Ascending aorta (tissue), 2 donors: ENCODE measurements at regions not wholly inside any gene's neighbourhood (a gene's known extent, or its start where the extent isn't known, plus 50 kb on each side); places are given as distances from the start of the nearest gene placed in this dataset.

Experiments used
- DNase-seq, 2 donors: peaks; one replicate each; pipeline ENCODE4 v3.0.0-alpha.2; 2019; ENCODE audit warnings: low spot score in 2 of 2
- H3K27ac ChIP-seq, 2 donors: fragments of 200-600 bp; sonication (generic); one replicate each; pipeline ENCODE4 v1.5.1; 2016 to 2017; ENCODE audit warnings: mild to moderate bottlenecking in 1 of 2
- H3K27me3 ChIP-seq: fragments of 200-600 bp; sonication (generic); one replicate; pipeline ENCODE4 v1.5.1; 2017
- H3K36me3 ChIP-seq, 2 donors: fragments of 200-600 bp; sonication (generic); one replicate each; pipeline ENCODE4 v1.5.1; 2016
- H3K4me1 ChIP-seq, 2 donors: fragments of 200-600 bp; sonication (generic); one replicate each; pipeline ENCODE4 v1.5.1; 2016 to 2017; ENCODE audit warnings: mild to moderate bottlenecking in 1 of 2
- H3K4me3 ChIP-seq, 2 donors: fragments of 200-600 bp; sonication (generic); one replicate each; pipeline ENCODE4 v1.5.1; 2016 to 2017; ENCODE audit warnings: mild to moderate bottlenecking in 1 of 2
- H3K9me3 ChIP-seq, 2 donors: fragments of 200-600 bp; sonication (generic); one replicate each; pipeline ENCODE4 v1.5.1; 2016
- intact Hi-C: fragments of 100-400 bp; cut with DNase I; formaldehyde crosslinking; loops from one replicate; pipeline ENCODE4 v1.15.1; 2023
- TF ChIP-seq, protein P1 (sequence below), 3 experiments: fragments of 200-600 bp in 2 of 3; fragments of 450-650 bp in 1 of 3; sonication (generic) in 2 of 3; IDR thresholded peaks; one replicate each; pipeline ENCODE4 v1.5.1; 2016 to 2019; ENCODE audit warnings: antibody characterized with exemption in 3 of 3, mild to moderate bottlenecking in 1 of 3, moderate library complexity in 1 of 3

DNA sequence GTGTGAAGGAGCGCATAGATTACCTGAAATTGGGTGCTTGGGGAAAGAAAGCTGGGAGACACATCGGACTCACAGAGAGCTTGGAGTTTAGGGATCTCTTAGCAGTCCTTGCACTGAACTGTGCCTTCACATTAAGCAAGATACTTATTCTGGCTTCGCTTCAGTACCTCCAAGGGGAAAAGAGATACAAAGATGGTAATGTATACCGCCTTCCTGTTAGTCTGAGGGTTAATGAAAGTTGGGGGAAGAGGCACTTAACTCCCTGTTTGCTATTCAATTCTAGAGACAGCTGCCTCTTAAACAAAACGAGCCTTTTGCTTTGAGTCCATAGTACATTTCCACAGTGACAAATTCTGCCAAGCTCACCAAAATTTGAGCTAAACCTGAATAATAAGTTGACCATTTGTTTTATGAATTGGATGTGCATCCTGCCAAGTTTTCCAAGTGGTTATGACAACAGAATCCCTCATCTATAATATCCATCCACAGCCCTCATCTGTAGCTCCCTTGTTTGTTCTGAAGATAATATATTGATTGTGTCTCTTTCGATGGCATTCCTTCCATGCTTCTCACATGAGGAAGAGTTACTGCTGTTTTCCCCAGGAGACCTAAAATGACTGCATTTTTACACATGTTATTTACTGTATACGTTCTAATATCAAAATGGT is 287.1 kb upstream of the ATP5MC3 start:
- TF ChIP-seq, protein P1, sequence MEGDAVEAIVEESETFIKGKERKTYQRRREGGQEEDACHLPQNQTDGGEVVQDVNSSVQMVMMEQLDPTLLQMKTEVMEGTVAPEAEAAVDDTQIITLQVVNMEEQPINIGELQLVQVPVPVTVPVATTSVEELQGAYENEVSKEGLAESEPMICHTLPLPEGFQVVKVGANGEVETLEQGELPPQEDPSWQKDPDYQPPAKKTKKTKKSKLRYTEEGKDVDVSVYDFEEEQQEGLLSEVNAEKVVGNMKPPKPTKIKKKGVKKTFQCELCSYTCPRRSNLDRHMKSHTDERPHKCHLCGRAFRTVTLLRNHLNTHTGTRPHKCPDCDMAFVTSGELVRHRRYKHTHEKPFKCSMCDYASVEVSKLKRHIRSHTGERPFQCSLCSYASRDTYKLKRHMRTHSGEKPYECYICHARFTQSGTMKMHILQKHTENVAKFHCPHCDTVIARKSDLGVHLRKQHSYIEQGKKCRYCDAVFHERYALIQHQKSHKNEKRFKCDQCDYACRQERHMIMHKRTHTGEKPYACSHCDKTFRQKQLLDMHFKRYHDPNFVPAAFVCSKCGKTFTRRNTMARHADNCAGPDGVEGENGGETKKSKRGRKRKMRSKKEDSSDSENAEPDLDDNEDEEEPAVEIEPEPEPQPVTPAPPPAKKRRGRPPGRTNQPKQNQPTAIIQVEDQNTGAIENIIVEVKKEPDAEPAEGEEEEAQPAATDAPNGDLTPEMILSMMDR (IDR thresholded peaks at IDR 0.05), result no peak
- Histone ChIP-seq H3K9me3 (no peaks in the 10 kb centered on the region), H3K36me3 (no peaks in the 10 kb centered on the region), H3K27ac (no peak overlapping the region), H3K27me3 (no peaks in the 10 kb centered on the region), H3K4me3 (no peak overlapping the region), H3K4me1 (no peaks in the 10 kb centered on the region)
- no peak for DNase-seq
- intact Hi-C loops, result no loop called here

DNA sequence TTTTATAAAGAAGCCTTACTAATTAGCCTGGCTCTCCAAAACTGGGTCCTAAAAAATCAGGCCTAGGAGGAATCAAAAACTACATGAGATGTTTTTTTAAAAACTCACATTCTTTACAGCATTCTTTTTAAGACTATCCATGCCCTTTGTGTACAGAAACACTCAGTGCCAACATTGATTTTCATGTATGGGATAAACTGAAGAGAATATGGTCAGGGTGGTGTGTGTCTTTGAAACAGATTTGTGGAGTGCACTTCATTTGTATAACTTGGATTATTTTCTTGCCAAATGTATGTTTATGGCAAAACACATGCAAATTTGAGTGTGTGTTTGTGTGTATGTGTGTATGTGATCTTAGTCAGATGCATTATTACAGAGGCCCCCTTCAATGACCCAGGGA is 283.6 kb upstream of the ATP5MC3 start:
- DNase-seq, result no peak
- Histone ChIP-seq H3K4me1 (no peaks in the 10 kb centered on the region), H3K27me3 (no peaks in the 10 kb centered on the region), H3K4me3 (no peak overlapping the region), H3K27ac (no peak overlapping the region), H3K9me3 (no peaks in the 10 kb centered on the region), H3K36me3 (no peaks in the 10 kb centered on the region)
- TF ChIP-seq, protein P1 (IDR thresholded peaks at IDR 0.05), result no peak
- intact Hi-C loops, result no loop called here

DNA sequence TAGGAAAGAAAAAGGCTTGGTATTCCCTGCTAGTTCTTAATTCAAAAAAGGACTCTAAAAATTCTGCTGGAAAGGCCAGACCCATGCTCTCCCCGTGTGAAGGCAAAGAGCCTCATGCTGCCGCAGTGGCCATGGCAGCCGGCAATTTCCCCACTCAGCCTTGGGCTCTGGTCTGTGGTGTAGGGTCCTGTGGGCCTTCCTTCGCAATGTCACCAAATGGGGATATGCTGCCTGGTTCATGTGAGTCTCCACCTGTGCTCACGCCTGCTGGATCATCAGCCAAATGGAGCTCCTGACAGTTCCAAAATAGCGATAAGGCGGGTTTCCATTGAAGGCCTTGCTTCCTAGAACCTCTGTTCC is 282.8 kb upstream of the ATP5MC3 start:
- intact Hi-C loops, result no loop called here
- TF ChIP-seq, protein P1 (IDR thresholded peaks at IDR 0.05), result no peak
- no peak for DNase-seq

DNA sequence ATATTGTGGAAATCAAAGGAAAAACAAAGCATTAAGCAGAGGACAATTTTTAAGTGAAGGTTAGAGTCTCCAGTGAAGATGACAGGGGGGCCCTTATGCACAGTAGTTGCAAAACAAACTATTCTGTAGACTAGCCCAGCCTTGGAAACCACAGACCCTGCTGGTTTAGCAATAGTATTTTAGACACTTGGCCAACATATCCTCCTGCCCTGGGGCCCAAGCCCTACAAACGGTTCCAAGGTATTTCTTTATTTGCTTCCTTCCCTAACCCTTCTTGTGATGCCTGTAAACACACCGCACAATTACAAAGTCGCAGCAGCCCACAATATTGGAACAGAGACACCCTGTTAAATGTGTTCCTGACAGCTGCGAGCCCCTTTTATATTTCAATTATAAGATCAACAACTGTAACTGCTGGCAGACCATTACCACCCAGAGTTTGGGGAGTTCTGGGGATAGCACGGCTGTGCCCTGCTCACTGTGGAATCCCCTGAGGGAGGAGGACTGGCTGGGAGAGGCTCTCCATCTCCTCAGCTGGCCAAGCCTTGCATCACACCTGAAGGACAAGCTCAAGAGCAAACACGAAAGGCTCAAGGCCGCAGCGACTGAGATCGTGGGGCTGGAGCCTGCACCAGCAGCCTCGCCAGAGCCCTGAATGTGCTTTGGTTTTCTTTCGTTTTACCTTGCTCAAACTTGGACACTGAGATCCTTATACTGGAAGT is 282.2 kb upstream of the ATP5MC3 start:
- Histone ChIP-seq H3K36me3 (no peaks in the 10 kb centered on the region), H3K27me3 (no peaks in the 10 kb centered on the region), H3K9me3 (no peaks in the 10 kb centered on the region), H3K4me3 (no peak overlapping the region), H3K27ac (no peak overlapping the region), H3K4me1 (no peaks in the 10 kb centered on the region)
- TF ChIP-seq, protein P1 (IDR thresholded peaks at IDR 0.05), result no peak
- intact Hi-C loops, result no loop called here
- no peak for DNase-seq

More for the DNA sequence above, 282.8 kb upstream of the ATP5MC3 start:
- Histone ChIP-seq H3K4me3 (no peak overlapping the region), H3K27me3 (no peaks in the 10 kb centered on the region), H3K4me1 (no peaks in the 10 kb centered on the region), H3K36me3 (no peaks in the 10 kb centered on the region), H3K9me3 (no peaks in the 10 kb centered on the region), H3K27ac (no peak overlapping the region)

DNA sequence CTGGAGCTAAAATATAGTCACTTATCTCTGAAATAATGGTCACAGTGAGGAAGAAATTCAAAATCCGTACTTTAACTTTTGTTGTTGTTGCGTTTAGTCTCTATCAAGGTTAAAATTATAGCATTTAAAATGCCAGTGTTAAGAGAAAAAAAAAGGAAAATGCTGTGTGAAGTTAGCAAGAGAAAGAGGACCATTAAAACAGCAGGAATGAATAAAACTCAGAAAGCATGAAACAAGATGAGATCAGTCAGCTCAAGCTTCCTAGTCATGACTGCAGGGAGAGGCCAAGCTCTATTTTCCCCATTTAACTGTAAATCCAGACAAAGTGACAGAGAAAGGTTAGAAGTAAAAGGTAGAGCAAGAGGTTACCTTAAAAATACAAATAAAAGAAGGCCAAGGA is 281.7 kb upstream of the ATP5MC3 start:
- no peak for DNase-seq
- H3K36me3 ChIP-seq, result no peaks in the 10 kb centered on the region
- no peak overlapping the region for H3K4me3 ChIP-seq
- no peak overlapping the region for H3K27ac ChIP-seq
- intact Hi-C loops, result no loop called here
- H3K4me1 ChIP-seq, result no peaks in the 10 kb centered on the region
- H3K9me3 ChIP-seq, result no peaks in the 10 kb centered on the region
- H3K27me3 ChIP-seq, result no peaks in the 10 kb centered on the region
- TF ChIP-seq, protein P1 (IDR thresholded peaks at IDR 0.05), result no peak
